Transverse colon (tissue), 4 donors: ENCODE measurements at regions not wholly inside any gene's neighbourhood (a gene's known extent, or its start where the extent isn't known, plus 50 kb on each side); places are given as distances from the start of the nearest gene placed in this dataset.

ENCODE experiments used
- DNase-seq: peaks from one replicate; pipeline ENCODE4 v3.0.0-alpha.2; 2019
- H3K27ac ChIP-seq, 4 donors: fragments of 200-600 bp; sonication (generic); 2 replicates each; pipeline ENCODE4 v1.5.1; 2016 to 2018; ENCODE audit warnings: inconsistent platforms in 4 of 4
- H3K27me3 ChIP-seq: fragments of 200-600 bp; sonication (generic); 2 replicates; pipeline ENCODE4 v1.5.1; 2017; ENCODE audit warnings: inconsistent platforms
- H3K36me3 ChIP-seq, 4 donors: fragments of 200-600 bp; sonication (generic); 2 replicates each; pipeline ENCODE4 v1.5.1; 2017 to 2019; ENCODE audit warnings: inconsistent platforms in 4 of 4
- H3K4me1 ChIP-seq, 4 donors: fragments of 200-600 bp; sonication (generic); 2 replicates each; pipeline ENCODE4 v1.5.1; 2017 to 2020; ENCODE audit warnings: inconsistent platforms in 4 of 4
- H3K4me3 ChIP-seq, 4 donors: fragments of 200-600 bp; sonication (generic); 1 replicate in 1 of 4; 2 replicates in 3 of 4; pipeline versions ENCODE4 v1.5.1 to v1.6.1; 2017 to 2019; ENCODE audit warnings: inconsistent platforms in 4 of 4
- H3K9me3 ChIP-seq, 2 donors: fragments of 200-600 bp; sonication (generic); 2 replicates each; pipeline ENCODE4 v1.5.1; 2017 to 2019; ENCODE audit warnings: inconsistent platforms in 2 of 2
- CTCF ChIP-seq, 5 experiments: fragments of 200-600 bp in 3 of 5; fragments of 450-650 bp in 2 of 5; sonication (generic) in 3 of 5; IDR thresholded peaks; 1 replicate in 2 of 5; 2 replicates in 3 of 5; pipeline ENCODE4 v1.5.1; 2016 to 2017; ENCODE audit warnings: antibody characterized with exemption in 5 of 5, inconsistent platforms in 3 of 5, mild to moderate bottlenecking in 2 of 5, moderate library complexity in 1 of 5
- EP300 ChIP-seq: sonication (generic); formaldehyde crosslinking; IDR thresholded peaks from one replicate; pipeline ENCODE4 v1.6.1; 2017; ENCODE audit warnings: antibody characterized with exemption, low read depth
- POLR2A ChIP-seq: fragments of 450-650 bp; IDR thresholded peaks from one replicate; pipeline ENCODE4 v1.6.1; 2016; ENCODE audit warnings: antibody characterized with exemption, mild to moderate bottlenecking, moderate library complexity
- POLR2AphosphoS5 ChIP-seq, 3 donors: sonication (generic); formaldehyde crosslinking; IDR thresholded peaks; one replicate each; pipeline ENCODE4 v1.6.1; 2016; ENCODE audit warnings: antibody characterized with exemption in 3 of 3
- WGBS, 2 donors: methylation state at CpG; one replicate each; pipeline ENCODE4 v1.1.5; 2018; ENCODE audit warnings: low coverage in 1 of 2; 5-methylcytosine and 5-hydroxymethylcytosine counted together
- in situ Hi-C, 4 donors: fragments of 200-750 bp; cut with MboI; loops; one replicate each; pipeline versions ENCODE4 v1.15.0 to v1.15.1; 2017; ENCODE audit warnings: low sequenced_read_pairs in 3 of 4, low pct_ligation_motif_present in 1 of 4, low pct_unique_long_range_greater_than_20kb in 1 of 4
- intact Hi-C: fragments of 100-400 bp; cut with DNase I; formaldehyde crosslinking; loops from one replicate; pipeline ENCODE4 v1.15.1; 2023; ENCODE audit warnings: low total_unique reads

DNA sequence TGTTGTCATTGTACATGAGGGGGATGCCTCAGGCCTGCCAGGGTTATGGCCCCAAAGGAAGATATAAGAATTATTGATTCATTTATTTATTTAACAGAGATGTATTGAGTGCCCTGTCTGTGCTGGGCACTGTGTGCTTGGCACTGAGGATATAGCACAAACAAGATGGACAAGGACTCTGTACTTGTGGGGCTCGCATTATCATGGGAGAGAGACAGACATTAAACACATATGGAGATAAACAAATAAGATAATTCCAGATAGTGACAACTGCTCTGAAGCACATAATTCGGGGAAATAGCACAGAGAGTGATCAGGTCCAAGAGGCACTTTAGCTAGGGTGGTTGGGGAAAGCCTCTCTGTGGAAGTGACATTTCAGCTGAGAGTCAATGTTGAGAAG, 119.8 kb upstream of the ARHGAP20 start:
- no peaks in the 10 kb centered on the region for H3K9me3 ChIP-seq
- 90% methylated on average over 2 of the region's 2 CpGs; no CpG with 5 or more reads in 1 of the 2 donors for WGBS, 2 donors
- no peaks in the 10 kb centered on the region for H3K4me1 ChIP-seq
- no peak for DNase-seq
- no peaks in the 10 kb centered on the region for H3K27me3 ChIP-seq
- no peak overlapping the region for H3K27ac ChIP-seq
- in situ Hi-C loops (no loop called here), intact Hi-C loops (no loop called here)
- H3K4me3 ChIP-seq: no peak overlapping the region
- H3K36me3 ChIP-seq: no peaks in the 10 kb centered on the region
- TF ChIP-seq EP300 (no peak), POLR2AphosphoS5 (IDR thresholded peaks at IDR 0.05) (no peak), POLR2A (no peak)

GRCh38 chr11:110830747-110831146, 118.5 kb upstream of the ARHGAP20 start:
- Histone ChIP-seq H3K9me3 (no peaks in the 10 kb centered on the region), H3K4me1 (no peaks in the 10 kb centered on the region), H3K4me3 (no peak overlapping the region), H3K27ac (no peak overlapping the region), H3K27me3 (no peaks in the 10 kb centered on the region), H3K36me3 (no peaks in the 10 kb centered on the region)
- 97 to 100% methylated on average over 1 to 5 of the region's 5 CpGs for WGBS, 2 donors
- DNase-seq: no peak
- in situ Hi-C loops (no loop called here), intact Hi-C loops (no loop called here)
- TF ChIP-seq CTCF (IDR thresholded peaks at IDR 0.05): no peak
- TF ChIP-seq POLR2AphosphoS5 (IDR thresholded peaks at IDR 0.05): no peak
- no peak for TF ChIP-seq EP300
- no peak for TF ChIP-seq POLR2A

DNA sequence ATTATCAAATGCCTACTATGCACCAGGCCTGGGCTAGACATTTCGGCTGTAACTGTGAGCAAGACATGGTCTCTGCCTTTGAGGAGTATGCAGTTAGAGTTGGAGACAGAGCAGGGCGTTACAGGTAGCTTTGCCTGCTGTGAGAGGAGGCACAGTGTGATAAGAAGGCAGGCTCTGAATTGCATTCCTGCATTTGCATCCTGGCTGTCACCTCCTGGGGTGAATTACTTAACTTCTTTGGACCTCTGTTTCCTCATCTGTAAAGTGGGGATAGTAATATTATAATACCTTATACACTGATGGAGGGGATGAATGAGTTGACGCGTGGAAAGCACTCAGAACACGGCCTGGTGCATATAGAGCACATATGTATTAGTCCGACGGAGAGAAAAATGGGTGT, 118.1 kb upstream of the ARHGAP20 start:
- no peaks in the 10 kb centered on the region for H3K36me3 ChIP-seq
- no peak for DNase-seq
- in situ Hi-C loops: no loop called here
- WGBS, 2 donors: 78 to 93% methylated on average over 6 to 7 of the region's 7 CpGs
- no peaks in the 10 kb centered on the region for H3K4me1 ChIP-seq
- no peak overlapping the region for H3K27ac ChIP-seq
- H3K9me3 ChIP-seq: no peaks in the 10 kb centered on the region
- intact Hi-C loops: no loop called here
- no peaks in the 10 kb centered on the region for H3K27me3 ChIP-seq
- TF ChIP-seq CTCF (IDR thresholded peaks at IDR 0.05) (no peak), POLR2A (no peak), EP300 (no peak), POLR2AphosphoS5 (IDR thresholded peaks at IDR 0.05) (no peak)
- no peak overlapping the region for H3K4me3 ChIP-seq

DNA sequence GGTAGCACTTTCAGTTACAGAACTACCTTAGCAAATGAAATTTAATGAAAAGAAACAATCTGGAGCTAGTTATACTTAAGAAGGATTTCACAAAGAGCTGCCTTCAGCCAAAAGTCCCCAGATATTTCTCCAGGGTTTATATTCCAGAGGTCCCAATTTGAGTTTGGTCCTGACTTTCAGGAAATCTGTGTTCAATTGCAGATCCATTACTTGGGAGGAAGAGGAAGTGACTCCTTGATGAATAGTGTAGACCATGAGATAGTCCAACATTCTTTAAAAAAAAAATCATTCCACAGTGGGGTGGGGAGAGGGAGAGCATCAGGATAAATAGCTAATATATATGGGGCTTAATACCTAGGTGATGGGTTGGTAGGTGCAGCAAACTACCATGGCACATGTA, 117.6 kb upstream of the ARHGAP20 start:
- in situ Hi-C loops (no loop called here), intact Hi-C loops (no loop called here)
- Histone ChIP-seq H3K36me3 (no peaks in the 10 kb centered on the region), H3K27ac (no peak overlapping the region), H3K4me3 (no peak overlapping the region), H3K27me3 (no peaks in the 10 kb centered on the region), H3K9me3 (no peaks in the 10 kb centered on the region), H3K4me1 (no peaks in the 10 kb centered on the region)
- TF ChIP-seq EP300: no peak
- TF ChIP-seq CTCF (IDR thresholded peaks at IDR 0.05): no peak
- TF ChIP-seq POLR2A: no peak
- TF ChIP-seq POLR2AphosphoS5 (IDR thresholded peaks at IDR 0.05): no peak
- DNase-seq: no peak

GRCh38 chr11:110828086-110828485, 115.8 kb upstream of the ARHGAP20 start:
- Histone ChIP-seq H3K4me3 (no peak overlapping the region), H3K36me3 (no peaks in the 10 kb centered on the region), H3K9me3 (no peaks in the 10 kb centered on the region), H3K27ac (no peak overlapping the region), H3K4me1 (no peaks in the 10 kb centered on the region), H3K27me3 (no peaks in the 10 kb centered on the region)
- 63 to 80% methylated on average over 1 of the region's 1 CpG for WGBS, 2 donors
- no peak for TF ChIP-seq EP300
- TF ChIP-seq POLR2A: no peak
- no peak for TF ChIP-seq POLR2AphosphoS5 (IDR thresholded peaks at IDR 0.05)
- no peak for TF ChIP-seq CTCF (IDR thresholded peaks at IDR 0.05)
- in situ Hi-C loops (no loop called here), intact Hi-C loops (no loop called here)
- DNase-seq: no peak
